Activated CD4-positive, alpha-beta T cell treated with anti-CD3 and anti-CD28 coated beads, Interleukin-2, amount 50 U/mL, for 48 hours (primary cell): ENCODE measurements at regions not wholly inside any gene's neighbourhood (a gene's known extent, or its start where the extent isn't known, plus 50 kb on each side); places are given as distances from the start of the nearest gene placed in this dataset.

Source experiments
- DNase-seq, 2 experiments: peaks; one replicate each; pipeline ENCODE4 v3.0.0-alpha.2; 2020

GRCh38 chr5:133905424-133905823 lies 63.0 kb downstream of the C5orf15 start:
- no peak for DNase-seq

GRCh38 chr5:133904641-133905040 lies 63.8 kb downstream of the C5orf15 start:
- DNase-seq, result no peak

GRCh38 chr5:133902511-133903118 lies 65.8 kb downstream of the C5orf15 start:
- DNase-seq, result no peak

- DNase-seq, result no peak
These were observed 67.7 kb downstream of the C5orf15 start for GRCh38 chr5:133900534-133901270.

GRCh38 chr5:133899506-133899905 lies 68.9 kb downstream of the C5orf15 start:
- no peak for DNase-seq

- no peak for DNase-seq
These were observed 70.0 kb downstream of the C5orf15 start for GRCh38 chr5:133898440-133898839.

- no peak for DNase-seq
These were observed 71.0 kb downstream of the C5orf15 start for GRCh38 chr5:133897431-133897830.

GRCh38 chr5:133896873-133897272 lies 71.6 kb downstream of the C5orf15 start:
- DNase-seq, result no peak

- no peak for DNase-seq
These were observed 72.2 kb downstream of the C5orf15 start for GRCh38 chr5:133895979-133896845.

GRCh38 chr5:133894143-133894542 lies 74.3 kb downstream of the C5orf15 start:
- no peak for DNase-seq

GRCh38 chr5:133892774-133893173 lies 75.7 kb downstream of the C5orf15 start:
- no peak for DNase-seq

- DNase-seq, result no peak
These were observed 76.1 kb downstream of the C5orf15 start for GRCh38 chr5:133892306-133892705.

- DNase-seq, result no peak
These were observed 77.0 kb downstream of the C5orf15 start for GRCh38 chr5:133891390-133891789.

- no peak for DNase-seq
These were observed 77.6 kb downstream of the C5orf15 start for GRCh38 chr5:133890776-133891280.

- no peak for DNase-seq
These were observed 78.1 kb downstream of the C5orf15 start for GRCh38 chr5:133890314-133890713.

GRCh38 chr5:133889271-133889905 lies 79.0 kb downstream of the C5orf15 start:
- no peak for DNase-seq

- no peak for DNase-seq
These were observed 79.8 kb downstream of the C5orf15 start for GRCh38 chr5:133888625-133888991.

- no peak for DNase-seq
These were observed 82.9 kb downstream of the C5orf15 start for GRCh38 chr5:133885566-133885965.

GRCh38 chr5:133884569-133885311 lies 83.7 kb downstream of the C5orf15 start:
- DNase-seq, result no peak

- DNase-seq, result no peak
These were observed 84.5 kb downstream of the C5orf15 start for GRCh38 chr5:133883916-133884315.

GRCh38 chr5:133882846-133883245 lies 85.6 kb downstream of the C5orf15 start:
- no peak for DNase-seq

GRCh38 chr5:133882389-133882695 lies 86.1 kb downstream of the C5orf15 start:
- no peak for DNase-seq
